Tibial nerve (tissue), 4 donors: ENCODE measurements at regions not wholly inside any gene's neighbourhood (a gene's known extent, or its start where the extent isn't known, plus 50 kb on each side); places are given as distances from the start of the nearest gene placed in this dataset.

Experiments used
- EP300 ChIP-seq, 2 donors: sonication (generic); formaldehyde crosslinking; IDR thresholded peaks; one replicate each; pipeline ENCODE4 v1.6.1; 2017; ENCODE audit warnings: antibody characterized with exemption in 2 of 2, mild to moderate bottlenecking in 1 of 2
- TF ChIP-seq, protein P1 (sequence below), 5 experiments: fragments of 200-600 bp in 3 of 5; fragments of 450-650 bp in 2 of 5; sonication (generic) in 3 of 5; IDR thresholded peaks; one replicate each; pipeline ENCODE4 v1.5.1; 2016 to 2019; ENCODE audit warnings: antibody characterized with exemption in 5 of 5, mild to moderate bottlenecking in 3 of 5, moderate library complexity in 2 of 5

DNA sequence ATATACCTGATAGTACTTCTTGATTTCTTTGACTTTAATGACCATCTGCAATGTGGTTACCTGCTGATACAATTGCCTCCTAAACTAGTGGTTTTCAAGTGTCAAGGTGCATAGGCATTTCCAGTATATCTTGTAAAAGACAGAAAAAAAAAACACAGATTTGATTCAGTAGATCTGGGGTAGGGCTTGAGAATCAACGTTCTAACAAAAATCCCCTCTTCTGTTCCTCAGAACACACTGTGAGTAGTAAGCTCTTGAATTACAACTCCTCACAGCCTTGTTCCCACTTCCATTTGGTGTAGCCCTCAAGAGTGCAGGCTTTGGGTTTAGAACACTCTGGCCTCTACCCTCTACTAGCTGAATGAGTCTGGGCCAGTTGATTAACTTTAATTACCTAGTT is 78.0 kb upstream of the CTSC start:
- TF ChIP-seq, protein P1, sequence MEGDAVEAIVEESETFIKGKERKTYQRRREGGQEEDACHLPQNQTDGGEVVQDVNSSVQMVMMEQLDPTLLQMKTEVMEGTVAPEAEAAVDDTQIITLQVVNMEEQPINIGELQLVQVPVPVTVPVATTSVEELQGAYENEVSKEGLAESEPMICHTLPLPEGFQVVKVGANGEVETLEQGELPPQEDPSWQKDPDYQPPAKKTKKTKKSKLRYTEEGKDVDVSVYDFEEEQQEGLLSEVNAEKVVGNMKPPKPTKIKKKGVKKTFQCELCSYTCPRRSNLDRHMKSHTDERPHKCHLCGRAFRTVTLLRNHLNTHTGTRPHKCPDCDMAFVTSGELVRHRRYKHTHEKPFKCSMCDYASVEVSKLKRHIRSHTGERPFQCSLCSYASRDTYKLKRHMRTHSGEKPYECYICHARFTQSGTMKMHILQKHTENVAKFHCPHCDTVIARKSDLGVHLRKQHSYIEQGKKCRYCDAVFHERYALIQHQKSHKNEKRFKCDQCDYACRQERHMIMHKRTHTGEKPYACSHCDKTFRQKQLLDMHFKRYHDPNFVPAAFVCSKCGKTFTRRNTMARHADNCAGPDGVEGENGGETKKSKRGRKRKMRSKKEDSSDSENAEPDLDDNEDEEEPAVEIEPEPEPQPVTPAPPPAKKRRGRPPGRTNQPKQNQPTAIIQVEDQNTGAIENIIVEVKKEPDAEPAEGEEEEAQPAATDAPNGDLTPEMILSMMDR (IDR thresholded peaks at IDR 0.05): no peak
- TF ChIP-seq EP300 (IDR thresholded peaks at IDR 0.05): no peak
